ENCODE measurements at regions not wholly inside any gene's neighbourhood (a gene's known extent, or its start where the extent isn't known, plus 50 kb on each side); places are given as distances from the start of the nearest gene placed in this dataset.

DNA sequence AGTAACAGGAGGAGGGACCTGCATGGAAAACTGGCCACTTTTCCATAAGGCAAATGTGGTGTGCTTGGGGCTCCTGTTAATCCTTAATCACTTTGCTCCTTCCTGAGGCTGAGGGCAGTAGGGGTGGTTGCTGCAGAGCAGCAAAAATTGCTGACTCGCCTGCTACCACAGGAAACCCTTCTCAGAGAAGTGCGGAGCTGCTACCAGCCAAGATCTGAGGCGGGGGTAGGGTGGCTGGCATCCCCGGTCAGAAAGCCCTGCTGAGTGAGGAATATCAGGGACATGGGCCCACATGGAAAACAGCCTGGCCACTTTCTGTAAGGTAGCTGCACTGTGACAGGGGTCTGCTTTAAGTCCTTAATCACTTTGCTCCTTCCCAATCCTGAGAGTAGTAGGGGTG, 192.4 kb upstream of the GHR start:
- TF ChIP-seq, protein P1, sequence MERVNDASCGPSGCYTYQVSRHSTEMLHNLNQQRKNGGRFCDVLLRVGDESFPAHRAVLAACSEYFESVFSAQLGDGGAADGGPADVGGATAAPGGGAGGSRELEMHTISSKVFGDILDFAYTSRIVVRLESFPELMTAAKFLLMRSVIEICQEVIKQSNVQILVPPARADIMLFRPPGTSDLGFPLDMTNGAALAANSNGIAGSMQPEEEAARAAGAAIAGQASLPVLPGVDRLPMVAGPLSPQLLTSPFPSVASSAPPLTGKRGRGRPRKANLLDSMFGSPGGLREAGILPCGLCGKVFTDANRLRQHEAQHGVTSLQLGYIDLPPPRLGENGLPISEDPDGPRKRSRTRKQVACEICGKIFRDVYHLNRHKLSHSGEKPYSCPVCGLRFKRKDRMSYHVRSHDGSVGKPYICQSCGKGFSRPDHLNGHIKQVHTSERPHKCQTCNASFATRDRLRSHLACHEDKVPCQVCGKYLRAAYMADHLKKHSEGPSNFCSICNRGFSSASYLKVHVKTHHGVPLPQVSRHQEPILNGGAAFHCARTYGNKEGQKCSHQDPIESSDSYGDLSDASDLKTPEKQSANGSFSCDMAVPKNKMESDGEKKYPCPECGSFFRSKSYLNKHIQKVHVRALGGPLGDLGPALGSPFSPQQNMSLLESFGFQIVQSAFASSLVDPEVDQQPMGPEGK (CRISPR knock-in tag; IDR thresholded peaks at IDR 0.05; ENCODE audit: borderline replicate concordance), result no peak
- no peak for TF ChIP-seq ZC3H10 (CRISPR knock-in tag; IDR thresholded peaks at IDR 0.05)
- no peak for TF ChIP-seq ZNF70 (CRISPR knock-in tag; IDR thresholded peaks at IDR 0.05)
- no peak for TF ChIP-seq ZFP3 (CRISPR knock-in tag; IDR thresholded peaks at IDR 0.05)
- TF ChIP-seq GLIS3 (CRISPR knock-in tag; IDR thresholded peaks at IDR 0.05), result no peak
- TF ChIP-seq TCF4 (CRISPR knock-in tag; IDR thresholded peaks at IDR 0.05; ENCODE audit: borderline replicate concordance), result no peak
- TF ChIP-seq, protein P2, sequence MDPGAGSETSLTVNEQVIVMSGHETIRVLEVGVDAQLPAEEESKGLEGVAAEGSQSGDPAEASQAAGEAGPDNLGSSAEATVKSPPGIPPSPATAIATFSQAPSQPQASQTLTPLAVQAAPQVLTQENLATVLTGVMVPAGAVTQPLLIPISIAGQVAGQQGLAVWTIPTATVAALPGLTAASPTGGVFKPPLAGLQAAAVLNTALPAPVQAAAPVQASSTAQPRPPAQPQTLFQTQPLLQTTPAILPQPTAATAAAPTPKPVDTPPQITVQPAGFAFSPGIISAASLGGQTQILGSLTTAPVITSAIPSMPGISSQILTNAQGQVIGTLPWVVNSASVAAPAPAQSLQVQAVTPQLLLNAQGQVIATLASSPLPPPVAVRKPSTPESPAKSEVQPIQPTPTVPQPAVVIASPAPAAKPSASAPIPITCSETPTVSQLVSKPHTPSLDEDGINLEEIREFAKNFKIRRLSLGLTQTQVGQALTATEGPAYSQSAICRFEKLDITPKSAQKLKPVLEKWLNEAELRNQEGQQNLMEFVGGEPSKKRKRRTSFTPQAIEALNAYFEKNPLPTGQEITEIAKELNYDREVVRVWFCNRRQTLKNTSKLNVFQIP (CRISPR knock-in tag; IDR thresholded peaks at IDR 0.05; ENCODE audit: borderline replicate concordance, low read depth), result no peak
- TF ChIP-seq, protein P3, sequence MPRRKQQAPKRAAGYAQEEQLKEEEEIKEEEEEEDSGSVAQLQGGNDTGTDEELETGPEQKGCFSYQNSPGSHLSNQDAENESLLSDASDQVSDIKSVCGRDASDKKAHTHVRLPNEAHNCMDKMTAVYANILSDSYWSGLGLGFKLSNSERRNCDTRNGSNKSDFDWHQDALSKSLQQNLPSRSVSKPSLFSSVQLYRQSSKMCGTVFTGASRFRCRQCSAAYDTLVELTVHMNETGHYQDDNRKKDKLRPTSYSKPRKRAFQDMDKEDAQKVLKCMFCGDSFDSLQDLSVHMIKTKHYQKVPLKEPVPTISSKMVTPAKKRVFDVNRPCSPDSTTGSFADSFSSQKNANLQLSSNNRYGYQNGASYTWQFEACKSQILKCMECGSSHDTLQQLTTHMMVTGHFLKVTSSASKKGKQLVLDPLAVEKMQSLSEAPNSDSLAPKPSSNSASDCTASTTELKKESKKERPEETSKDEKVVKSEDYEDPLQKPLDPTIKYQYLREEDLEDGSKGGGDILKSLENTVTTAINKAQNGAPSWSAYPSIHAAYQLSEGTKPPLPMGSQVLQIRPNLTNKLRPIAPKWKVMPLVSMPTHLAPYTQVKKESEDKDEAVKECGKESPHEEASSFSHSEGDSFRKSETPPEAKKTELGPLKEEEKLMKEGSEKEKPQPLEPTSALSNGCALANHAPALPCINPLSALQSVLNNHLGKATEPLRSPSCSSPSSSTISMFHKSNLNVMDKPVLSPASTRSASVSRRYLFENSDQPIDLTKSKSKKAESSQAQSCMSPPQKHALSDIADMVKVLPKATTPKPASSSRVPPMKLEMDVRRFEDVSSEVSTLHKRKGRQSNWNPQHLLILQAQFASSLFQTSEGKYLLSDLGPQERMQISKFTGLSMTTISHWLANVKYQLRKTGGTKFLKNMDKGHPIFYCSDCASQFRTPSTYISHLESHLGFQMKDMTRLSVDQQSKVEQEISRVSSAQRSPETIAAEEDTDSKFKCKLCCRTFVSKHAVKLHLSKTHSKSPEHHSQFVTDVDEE (CRISPR knock-in tag; IDR thresholded peaks at IDR 0.05), result no peak
- no peak for TF ChIP-seq TOX (CRISPR knock-in tag; IDR thresholded peaks at IDR 0.05; ENCODE audit: borderline replicate concordance)
- TF ChIP-seq ARNTL (CRISPR knock-in tag; IDR thresholded peaks at IDR 0.05; ENCODE audit: borderline replicate concordance, low read depth), result no peak
- TF ChIP-seq ZNF565 (CRISPR knock-in tag; conservative IDR thresholded peaks at IDR 0.05; ENCODE audit: low read depth), result no peak
- TF ChIP-seq CSDC2 (CRISPR knock-in tag; IDR thresholded peaks at IDR 0.05), result no peak
- no peak for TF ChIP-seq RARB (CRISPR knock-in tag; IDR thresholded peaks at IDR 0.05)
- no peak for TF ChIP-seq OSR1 (CRISPR knock-in tag; IDR thresholded peaks at IDR 0.05)
- TF ChIP-seq BACH2 (CRISPR knock-in tag; IDR thresholded peaks at IDR 0.05; ENCODE audit: borderline replicate concordance), result no peak
- TF ChIP-seq ESRRG (CRISPR knock-in tag; IDR thresholded peaks at IDR 0.05), result no peak
- no peak for ATAC-seq

GRCh38 chr5:42235241-42235640, 188.0 kb upstream of the GHR start:
- no peak for TF ChIP-seq SNAI2 (CRISPR knock-in tag; IDR thresholded peaks at IDR 0.05)
- no peak for ATAC-seq

DNA sequence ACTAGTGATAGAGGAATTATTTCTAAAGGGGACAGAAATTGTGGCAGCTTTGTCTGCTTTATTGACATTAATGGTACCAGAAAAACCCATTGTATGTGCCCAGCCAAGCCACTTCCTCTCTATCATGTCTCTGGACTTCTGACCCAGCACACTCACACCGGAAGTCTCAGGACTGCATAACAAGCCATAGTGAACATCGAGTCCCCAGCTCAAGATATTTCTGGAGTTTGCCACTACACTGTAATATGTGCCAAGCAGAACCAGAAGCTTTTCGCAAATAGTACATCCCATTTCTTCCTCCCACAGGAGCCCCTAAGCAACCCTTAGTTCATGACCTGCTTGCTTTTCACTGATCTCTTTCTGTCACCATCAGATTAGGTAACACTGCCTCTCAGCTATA, 187.4 kb upstream of the GHR start:
- no peak for ATAC-seq
- no peak for TF ChIP-seq GLIS3 (CRISPR knock-in tag; IDR thresholded peaks at IDR 0.05)
- TF ChIP-seq PPARA (CRISPR knock-in tag; IDR thresholded peaks at IDR 0.05; ENCODE audit: borderline replicate concordance), result no peak
- TF ChIP-seq TOX (CRISPR knock-in tag; IDR thresholded peaks at IDR 0.05; ENCODE audit: borderline replicate concordance), result no peak
- no peak for TF ChIP-seq SNAI2 (CRISPR knock-in tag; IDR thresholded peaks at IDR 0.05)
- TF ChIP-seq, protein P1 (CRISPR knock-in tag; IDR thresholded peaks at IDR 0.05; ENCODE audit: borderline replicate concordance), result no peak

GRCh38 chr5:42241636-42242035, 181.6 kb upstream of the GHR start:
- TF ChIP-seq ZFP30 (CRISPR knock-in tag; IDR thresholded peaks at IDR 0.05) (no peak), GLIS3 (CRISPR knock-in tag; IDR thresholded peaks at IDR 0.05) (no peak), OSR1 (CRISPR knock-in tag; IDR thresholded peaks at IDR 0.05) (no peak), CSDC2 (CRISPR knock-in tag; IDR thresholded peaks at IDR 0.05) (no peak), CREB5 (CRISPR knock-in tag; IDR thresholded peaks at IDR 0.05; ENCODE audit: low read depth) (no peak), ZNF565 (CRISPR knock-in tag; conservative IDR thresholded peaks at IDR 0.05; ENCODE audit: low read depth) (no peak), ESRRG (CRISPR knock-in tag; IDR thresholded peaks at IDR 0.05) (no peak), RARB (CRISPR knock-in tag; IDR thresholded peaks at IDR 0.05) (no peak), PPARA (CRISPR knock-in tag; IDR thresholded peaks at IDR 0.05; ENCODE audit: borderline replicate concordance) (no peak), ZNF8 (CRISPR knock-in tag; IDR thresholded peaks at IDR 0.05) (no peak)
- TF ChIP-seq, protein P3 (CRISPR knock-in tag; IDR thresholded peaks at IDR 0.05), result no peak
- TF ChIP-seq, protein P4, sequence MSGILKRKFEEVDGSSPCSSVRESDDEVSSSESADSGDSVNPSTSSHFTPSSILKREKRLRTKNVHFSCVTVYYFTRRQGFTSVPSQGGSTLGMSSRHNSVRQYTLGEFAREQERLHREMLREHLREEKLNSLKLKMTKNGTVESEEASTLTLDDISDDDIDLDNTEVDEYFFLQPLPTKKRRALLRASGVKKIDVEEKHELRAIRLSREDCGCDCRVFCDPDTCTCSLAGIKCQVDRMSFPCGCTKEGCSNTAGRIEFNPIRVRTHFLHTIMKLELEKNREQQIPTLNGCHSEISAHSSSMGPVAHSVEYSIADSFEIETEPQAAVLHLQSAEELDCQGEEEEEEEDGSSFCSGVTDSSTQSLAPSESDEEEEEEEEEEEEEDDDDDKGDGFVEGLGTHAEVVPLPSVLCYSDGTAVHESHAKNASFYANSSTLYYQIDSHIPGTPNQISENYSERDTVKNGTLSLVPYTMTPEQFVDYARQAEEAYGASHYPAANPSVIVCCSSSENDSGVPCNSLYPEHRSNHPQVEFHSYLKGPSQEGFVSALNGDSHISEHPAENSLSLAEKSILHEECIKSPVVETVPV (CRISPR knock-in tag; IDR thresholded peaks at IDR 0.05), result no peak

More at GRCh38 chr5:42241636-42242035, 181.6 kb upstream of the GHR start:
- ATAC-seq, result no peak
